UCSD-AML1 (cell line): ENCODE measurements at regions not wholly inside any gene's neighbourhood (a gene's known extent, or its start where the extent isn't known, plus 50 kb on each side); places are given as distances from the start of the nearest gene placed in this dataset.
"Not testable (repeated sequence)": the region's sequence is repeated elsewhere in the genome, so short reads cannot be mapped to it uniquely, and the experiment has no call there.

Experiments
- DNase-seq: peaks from one replicate; lab custom pipeline; 2025; ENCODE audit not compliant: unreplicated experiment; lab: John Stamatoyannopoulos, UW

DNA sequence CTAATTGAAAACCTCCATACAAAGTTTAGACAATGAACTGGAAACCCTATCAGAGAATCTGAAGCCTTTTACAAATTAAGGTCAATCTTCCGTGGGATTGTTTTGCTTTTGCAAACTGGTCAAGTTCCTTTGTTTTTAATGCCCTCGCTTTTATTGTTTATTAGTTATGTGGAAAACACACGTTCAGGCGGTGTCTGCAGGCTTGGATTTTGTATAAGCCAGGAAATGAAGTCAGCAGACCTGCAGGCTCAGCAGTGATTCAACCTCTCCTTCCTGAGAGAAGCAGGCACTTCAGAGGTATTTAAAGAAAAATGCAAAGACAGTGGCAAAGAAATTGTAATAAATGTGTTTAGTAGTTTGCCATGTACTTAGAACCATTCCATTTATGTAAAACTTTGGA lies 103.4 kb upstream of the PDE10A start:
- DNase-seq: no peak

DNA sequence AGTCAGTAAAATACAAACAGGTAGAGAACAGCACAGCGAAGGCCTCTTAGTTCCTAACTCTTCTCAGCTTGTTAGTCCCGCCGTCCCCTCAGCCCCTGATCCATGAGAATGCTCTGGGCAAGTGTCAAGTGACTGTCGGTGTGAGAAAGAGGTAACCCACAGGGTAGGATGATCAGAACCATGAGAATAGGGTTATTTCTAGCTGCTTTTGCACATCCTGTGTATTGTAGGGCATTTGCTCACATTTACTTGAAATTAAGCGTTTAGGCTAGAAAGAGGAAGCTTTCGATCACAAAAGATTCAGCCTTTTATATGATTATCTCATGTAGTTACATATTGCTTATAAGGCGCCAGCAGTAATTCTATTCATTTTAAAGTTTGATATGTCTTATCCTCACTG lies 103.0 kb upstream of the PDE10A start:
- no peak for DNase-seq

DNA sequence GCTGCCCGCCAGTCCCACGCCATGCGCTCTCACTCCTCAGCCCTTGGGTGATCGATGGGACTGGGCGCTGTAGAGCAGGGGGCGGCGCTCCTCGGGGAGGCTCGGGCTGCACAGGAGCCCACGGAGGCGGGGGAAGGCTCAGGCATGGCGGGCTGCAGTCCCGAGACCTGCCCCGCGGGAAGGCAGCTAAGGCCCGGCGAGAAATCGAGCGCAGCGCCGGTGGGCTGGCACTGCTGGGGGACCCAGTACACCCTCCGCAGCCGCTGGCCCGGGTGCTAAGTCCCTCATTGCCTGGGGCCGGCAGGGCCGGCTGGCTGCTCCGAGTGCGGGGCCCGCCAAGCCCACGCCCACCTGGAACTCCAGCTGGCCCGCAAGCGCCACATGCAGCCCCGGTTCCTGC lies 102.2 kb upstream of the PDE10A start:
- not testable (repeated sequence) for DNase-seq

DNA sequence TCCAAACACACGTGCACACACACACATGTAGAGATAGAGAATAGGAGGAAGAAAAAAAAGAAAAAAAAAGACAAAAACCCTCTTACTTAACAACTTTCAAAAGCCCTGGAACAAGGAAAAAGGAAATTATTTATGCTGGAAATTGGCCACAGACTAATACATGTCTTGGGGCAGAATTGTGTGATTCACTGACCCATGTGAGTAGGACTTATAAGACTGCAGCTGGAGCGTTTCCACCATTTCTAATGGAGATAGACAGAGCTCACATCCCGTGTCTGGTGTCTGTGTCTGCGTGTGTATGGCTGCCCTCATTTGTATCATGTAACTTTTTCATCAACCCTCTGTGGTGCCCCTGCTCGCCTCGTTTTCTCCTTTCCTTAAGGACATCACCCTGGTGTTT lies 99.8 kb upstream of the PDE10A start:
- DNase-seq: no peak

DNA sequence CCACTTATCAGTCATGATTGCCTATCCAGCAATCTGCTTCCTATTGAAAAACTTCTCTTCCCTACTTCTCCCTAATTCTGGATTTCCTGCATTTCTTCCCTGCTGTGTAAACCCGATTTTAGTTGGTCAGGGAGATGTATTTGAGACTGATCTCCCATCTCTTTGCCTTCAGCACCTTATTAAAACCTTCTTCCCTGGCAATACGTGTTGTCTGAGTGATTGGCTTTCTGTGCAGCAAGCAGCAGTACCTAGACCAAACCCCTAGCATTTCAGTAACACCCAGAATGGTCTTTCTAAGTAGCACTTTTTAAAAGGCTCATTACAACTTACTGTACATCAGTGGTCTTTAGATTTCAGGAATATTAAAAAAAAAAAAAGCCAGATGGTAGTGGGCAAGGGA lies 99.1 kb upstream of the PDE10A start:
- no peak for DNase-seq

DNA sequence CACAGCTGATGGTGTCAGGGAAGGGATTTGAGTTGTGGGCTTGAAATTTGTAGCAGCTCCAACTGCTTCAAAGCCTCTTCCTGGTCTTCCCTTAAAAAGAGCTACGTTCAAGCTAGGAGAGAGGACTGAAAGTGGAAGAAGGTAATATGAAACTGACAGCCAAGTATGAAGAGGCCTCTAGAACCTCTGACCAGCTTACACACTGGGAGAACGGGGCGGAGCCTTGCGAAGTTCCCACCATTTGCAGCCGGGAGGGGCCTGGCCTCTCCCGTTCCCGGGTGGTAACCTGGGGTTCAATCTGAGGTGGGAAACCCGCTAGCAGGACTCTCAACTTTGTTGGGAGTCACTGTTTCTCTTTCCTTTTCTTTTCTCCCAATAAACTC lies 97.8 kb upstream of the PDE10A start:
- DNase-seq: no peak

DNA sequence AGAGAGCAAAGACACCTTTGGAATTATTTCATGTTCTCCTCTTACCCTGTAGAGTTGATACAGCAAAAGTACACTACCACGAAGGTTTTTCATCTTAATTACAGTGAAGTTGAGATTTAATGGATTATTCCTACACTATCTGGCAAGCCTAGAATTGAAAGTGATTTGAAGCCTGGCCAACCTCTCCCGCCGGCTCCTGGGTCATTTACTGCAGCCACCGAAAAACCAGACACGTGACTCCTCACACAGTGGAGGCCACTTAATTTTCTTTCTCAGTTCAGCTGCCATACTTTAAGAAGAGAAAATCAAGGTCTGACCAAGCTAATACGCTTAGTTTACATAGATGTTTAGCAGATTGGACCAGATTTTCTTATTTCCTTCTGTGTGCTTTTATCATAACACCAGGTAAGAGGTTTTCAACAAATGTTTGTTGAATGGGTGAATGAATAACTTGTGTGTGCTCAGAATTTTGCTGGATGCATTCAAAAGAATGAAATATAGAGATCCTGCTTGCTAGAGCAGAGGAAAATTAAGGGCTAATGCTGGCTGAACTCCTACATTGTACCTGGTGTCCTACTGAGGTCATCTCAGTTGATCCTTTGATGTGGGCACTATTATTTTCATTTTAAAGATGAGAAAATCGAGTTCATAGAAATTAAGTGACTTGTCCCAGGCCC lies 97.2 kb upstream of the PDE10A start:
- no peak for DNase-seq

DNA sequence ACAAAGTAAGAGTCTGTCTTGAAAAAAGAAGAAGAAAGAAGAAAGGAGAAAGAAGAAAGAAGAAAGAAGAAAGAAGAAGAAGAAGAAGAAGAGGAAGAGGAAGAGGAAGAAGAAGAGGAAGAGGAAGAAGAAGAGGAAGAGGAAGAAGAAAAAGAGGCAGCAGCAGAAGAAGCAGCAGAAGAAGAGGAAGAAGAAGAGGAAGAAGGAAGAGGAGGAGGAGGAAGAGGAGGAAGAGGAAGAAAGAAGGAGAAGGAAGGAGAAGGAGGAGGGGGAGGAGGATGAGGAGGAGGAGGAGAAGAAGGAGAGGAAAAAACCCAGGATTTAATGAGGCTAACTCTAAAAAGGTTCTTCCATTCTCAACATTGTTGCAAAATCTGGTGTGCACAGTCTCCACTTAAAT lies 95.4 kb upstream of the PDE10A start:
- no peak for DNase-seq

DNA sequence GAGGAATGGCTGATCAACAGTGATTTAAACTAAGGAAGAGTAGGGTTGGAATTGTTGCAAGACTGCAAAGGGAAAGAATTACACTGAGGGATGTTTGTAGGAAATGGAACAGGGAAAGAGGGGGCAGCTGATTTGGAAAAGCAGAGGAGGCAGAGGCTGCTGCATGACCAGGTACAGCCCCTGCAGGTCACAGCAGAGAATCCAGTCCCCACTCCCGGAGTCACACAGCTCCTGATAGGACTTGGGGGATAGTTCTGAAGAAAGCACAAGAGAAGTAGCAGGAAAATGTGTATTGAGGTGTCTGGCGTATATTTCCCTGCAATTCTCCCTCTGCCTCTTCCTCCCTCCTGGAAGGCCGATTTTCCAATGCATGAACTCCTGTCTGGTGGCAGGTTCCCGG lies 92.5 kb upstream of the PDE10A start:
- no peak for DNase-seq

DNA sequence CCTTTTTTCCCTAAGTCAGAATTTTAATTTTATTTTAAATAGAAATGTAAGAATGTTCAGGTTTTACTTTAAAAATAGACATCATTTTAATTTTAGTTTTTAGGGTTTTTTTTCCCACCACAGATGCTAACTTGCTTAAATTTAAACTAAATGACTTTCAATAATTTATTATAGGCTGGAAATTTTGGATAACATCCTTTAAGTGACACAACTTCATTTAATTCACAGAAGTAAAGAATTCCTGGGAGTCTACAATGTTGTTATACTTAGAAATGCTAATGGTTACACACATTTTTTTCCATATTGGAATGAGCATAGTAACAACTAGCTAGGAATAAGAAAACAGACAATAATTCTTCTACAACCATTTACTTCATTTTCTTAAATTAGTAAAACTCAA lies 90.5 kb upstream of the PDE10A start:
- no peak for DNase-seq

DNA sequence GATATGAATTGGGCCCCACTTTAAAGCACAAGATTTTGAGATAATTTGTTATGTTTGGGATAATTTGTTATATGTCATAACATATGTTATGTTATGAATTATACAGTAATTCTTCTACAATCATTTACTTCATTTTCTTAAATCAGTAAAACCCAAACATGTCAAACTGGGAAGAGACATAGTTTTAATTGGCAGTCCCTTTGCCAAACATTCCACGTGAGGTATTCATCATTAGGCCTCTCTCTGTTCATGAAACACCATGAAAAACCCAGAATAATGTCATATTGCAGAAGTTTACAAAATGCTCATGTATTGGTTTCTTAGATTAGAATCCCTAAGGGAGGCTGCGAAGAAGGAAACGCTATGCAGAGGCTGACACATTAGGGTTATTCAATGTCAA lies 89.4 kb upstream of the PDE10A start:
- DNase-seq: no peak

DNA sequence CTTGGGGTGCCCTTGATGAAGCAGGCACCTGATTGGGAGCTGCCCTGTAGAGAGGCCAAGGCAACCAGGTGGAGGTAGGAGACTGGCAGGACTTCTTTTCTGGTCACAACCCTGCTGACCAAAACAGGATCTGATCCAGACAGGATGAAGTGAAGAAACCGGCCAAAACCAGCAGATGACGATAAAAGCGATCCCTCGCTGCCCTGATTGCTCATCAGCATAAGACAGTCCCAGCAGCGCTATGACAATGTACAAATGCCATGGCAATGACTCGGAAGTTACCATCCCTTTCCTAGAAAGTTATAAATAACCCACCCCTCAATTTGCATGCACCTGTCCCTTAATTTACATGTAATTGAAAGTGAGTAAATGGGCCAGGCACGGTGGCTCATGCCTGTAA lies 88.4 kb upstream of the PDE10A start:
- no peak for DNase-seq

DNA sequence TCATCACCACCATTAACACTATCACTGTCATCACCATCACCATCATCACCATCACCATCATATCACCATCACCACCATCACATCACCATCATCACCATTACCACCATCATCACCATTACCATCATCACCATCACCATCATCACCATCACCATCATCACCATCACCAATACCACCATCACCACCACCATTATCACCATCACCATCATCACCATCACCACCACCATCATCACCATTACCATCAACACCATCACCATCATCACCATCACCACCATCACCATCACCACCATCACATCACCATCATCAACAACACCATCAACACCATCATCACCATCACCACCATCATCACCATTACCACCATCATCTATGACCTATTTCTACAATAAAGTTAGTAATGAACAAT lies 86.1 kb upstream of the PDE10A start:
- no peak for DNase-seq

DNA sequence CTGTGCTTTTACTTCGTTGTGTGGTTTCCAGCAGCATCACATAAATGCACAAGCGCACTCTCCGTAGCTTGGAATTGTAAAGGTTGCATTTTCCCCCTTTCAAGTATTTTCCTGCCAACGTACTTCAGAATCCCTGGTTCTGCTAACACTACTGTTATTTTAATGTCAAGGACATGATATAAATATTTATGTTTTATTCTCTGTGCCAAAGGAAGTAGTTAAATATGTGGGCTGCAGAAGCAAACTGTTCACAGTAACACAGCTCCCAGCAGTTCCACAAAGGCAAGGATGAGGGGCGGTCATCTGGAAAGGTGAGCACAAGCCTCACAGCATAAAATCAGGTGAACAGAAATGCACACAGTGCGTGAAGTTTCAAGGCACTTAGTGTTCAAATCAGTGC lies 85.3 kb upstream of the PDE10A start:
- DNase-seq: no peak

DNA sequence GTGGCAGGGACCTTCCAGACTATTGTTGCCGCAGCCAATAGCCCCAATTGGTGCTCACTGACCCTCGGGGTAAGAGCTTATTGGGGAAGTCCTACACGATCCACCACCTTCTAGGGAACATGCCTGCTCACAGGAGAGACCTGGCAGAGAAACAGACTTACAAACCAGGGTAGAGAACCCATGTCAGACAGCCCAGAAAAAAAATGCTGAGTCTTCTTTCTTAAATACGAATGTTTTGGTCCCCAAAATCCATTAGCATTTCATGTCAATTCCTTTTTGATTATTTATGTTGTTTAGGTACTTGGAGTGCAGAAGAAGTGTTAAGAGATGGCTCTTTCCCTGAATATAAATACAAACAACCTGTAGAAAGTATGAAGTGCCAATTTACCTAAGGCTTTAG lies 84.9 kb upstream of the PDE10A start:
- DNase-seq: no peak

DNA sequence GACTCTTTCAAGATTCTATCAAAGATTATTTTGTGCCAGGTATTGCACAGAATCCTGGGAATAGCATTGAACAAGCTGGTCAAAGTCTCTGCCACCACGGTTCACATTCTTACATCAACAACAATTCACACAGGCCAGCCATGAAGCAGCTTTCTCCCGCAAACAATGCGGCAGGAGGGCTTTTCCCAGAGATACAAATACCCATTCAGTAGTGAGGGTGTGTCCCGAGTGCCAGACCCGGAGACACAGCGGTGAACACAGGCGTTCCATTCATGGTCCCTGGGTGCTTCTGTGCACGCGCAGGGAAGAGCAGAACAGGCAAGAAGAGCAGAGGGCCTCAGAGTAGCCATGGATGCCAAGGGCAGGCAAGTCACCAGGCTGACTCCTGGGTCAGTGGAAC lies 83.3 kb upstream of the PDE10A start:
- no peak for DNase-seq

DNA sequence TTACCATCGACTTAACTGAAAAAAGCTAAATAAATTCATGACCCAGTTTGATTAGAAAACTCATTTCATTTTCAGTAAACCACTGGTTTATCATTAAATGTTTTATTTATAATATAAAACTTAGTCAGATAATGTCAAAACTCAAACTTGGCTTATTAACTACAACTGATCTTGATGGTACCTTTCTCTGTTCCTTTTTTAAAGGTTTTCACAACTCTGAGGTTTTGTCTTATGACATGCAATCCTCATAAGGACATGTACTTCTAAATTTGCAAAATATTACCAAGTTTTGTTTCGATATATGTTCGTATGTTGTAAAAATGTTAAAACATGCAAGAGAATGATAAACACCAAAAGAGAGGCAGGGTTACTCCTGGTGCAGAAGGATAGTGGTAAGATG lies 82.5 kb upstream of the PDE10A start:
- no peak for DNase-seq

DNA sequence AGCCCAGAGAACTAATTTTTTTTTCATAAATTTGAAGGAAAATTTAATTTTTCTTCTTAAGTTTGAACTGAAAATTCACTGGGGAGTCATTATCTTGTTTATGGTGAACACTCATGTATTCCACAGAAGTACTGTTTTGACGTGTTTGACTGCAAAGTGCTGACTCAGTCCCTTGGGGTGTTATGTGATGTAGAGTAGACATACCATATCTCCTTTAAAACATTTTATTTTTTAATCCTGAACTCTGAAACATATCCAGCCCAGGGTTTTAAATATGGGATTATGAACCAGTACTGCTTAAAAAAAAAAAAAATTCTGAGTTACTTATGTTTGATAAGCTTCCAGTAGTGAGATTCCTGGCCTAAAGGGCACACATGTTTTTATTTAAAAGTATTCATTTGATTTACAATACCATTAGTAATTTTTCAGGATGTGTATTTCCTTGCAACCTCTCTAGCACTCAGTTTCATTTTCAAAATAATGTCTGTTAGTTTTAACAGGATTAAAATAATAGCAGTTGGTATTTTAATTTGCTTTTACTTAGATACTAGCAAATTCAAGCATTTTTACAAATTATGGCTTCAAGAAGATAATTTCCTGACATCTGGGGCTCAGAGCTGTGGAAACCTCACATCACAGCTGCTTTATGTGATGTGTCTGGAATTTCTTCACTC lies 81.7 kb upstream of the PDE10A start:
- DNase-seq: no peak

DNA sequence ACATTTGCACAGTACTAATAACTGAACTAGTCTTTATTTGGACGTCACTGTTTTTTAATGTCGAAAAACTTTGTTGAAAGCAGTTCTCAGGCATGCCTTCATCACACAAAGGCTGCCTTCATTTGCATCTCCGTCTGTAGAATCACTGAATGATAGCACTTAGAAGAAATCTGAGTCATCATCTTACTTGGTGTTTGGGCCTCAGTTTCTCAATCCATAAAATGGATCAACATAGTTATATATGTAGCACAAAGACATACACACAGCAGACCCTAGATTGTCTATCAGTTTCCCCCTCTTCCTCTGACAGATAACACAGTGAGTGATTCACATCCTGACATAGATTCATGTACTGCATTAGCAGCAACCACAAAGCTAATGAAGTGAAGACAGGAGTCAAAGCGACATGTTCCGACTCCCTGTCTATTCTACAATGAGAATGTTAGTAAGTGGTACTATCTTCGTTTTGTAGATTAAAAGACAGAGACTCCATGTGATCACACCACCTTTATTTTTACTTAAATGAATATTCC lies 80.4 kb upstream of the PDE10A start:
- no peak for DNase-seq

DNA sequence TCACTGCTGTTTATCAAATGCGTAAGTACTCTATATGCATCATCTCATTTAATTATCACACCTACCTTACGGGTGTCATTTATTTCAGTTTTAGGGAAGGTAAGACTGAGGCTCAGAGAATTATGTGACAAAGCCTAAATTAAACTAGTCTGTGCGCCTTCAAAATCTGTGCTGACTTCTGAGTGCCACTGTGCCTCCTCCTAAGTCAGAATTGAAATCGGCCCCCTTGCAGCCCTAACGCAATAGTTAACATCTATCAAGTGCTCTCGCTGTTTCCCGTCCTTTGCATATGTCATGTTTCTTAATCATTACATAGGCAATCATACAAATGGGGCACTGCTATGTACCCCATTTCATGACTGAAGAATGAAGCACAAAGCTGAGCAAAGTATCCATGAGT lies 79.0 kb upstream of the PDE10A start:
- DNase-seq: no peak

DNA sequence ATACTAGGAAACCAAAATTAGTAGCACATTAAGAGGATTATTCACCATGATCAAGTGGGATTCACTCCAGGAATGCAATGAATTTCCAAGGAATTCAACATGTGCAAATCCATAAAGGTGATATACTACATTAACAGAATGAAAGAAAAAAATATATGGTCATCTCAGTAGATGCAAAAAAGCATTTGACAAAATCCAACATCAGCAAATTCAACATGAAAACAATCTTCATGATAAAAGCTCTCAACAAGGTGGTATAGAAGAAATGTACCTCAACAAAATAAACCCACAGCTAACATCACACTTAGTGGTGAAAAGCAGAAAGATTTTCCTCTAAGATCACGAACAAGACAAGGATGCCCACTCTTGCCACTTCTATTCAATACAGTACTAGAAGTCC lies 74.4 kb upstream of the PDE10A start:
- no peak for DNase-seq

DNA sequence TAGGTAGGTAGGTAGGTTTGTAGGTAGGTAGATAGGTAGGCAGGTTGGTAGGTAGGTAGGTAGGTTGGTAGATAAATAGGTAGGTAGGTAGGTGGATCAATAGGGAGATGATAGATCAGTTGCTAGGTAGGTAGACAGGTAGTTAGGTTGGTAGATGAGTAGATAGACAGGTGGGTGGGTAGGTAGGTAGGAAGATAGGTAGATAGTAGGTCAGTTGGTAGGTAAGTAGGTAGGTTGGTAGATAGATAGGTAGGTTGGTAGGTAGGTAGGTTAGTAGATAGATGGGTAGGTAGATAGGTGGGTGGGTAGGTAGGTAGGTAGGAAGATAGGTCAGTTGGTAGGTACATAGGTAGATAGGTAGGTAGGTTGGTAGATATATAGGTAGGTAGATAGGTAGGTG lies 72.0 kb upstream of the PDE10A start:
- no peak for DNase-seq

DNA sequence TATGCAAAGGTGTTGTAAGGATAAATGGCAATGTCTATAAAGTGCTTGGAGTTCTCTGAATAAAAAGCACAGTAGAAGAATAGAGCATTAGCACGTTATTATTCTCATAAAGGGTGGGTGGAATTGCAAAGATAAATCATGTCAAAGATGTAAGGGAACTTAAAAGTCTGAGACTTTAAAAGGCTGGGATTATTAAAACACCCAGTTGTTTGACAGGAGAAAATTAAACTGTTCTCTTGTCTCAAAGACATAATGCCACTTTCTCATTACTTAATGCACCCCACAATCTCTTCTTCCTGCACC lies 70.4 kb upstream of the PDE10A start:
- no peak for DNase-seq
